ENCODE measurements at regions not wholly inside any gene's neighbourhood (a gene's known extent, or its start where the extent isn't known, plus 50 kb on each side); places are given as distances from the start of the nearest gene placed in this dataset.

- Mint-ChIP-seq H3K36me3 (ENCODE audit: low read depth) (no peaks in the 10 kb centered on the region), H3K4me1 (ENCODE audit: low read depth) (no peaks in the 10 kb centered on the region), H3K9me3 (no peaks in the 10 kb centered on the region), H3K27me3 (ENCODE audit: low read depth) (no peaks in the 10 kb centered on the region), H3K27ac (no peak overlapping the region), H3K4me3 (no peak overlapping the region)
- intact Hi-C loops (cut with micrococcal nuclease): no loop called here
- no peak for DNase-seq
- CTCF ChIA-PET: no interaction called here
These were observed 253.6 kb upstream of the AVPR1A start for GRCh38 chr12:63404611-63405010.

DNA sequence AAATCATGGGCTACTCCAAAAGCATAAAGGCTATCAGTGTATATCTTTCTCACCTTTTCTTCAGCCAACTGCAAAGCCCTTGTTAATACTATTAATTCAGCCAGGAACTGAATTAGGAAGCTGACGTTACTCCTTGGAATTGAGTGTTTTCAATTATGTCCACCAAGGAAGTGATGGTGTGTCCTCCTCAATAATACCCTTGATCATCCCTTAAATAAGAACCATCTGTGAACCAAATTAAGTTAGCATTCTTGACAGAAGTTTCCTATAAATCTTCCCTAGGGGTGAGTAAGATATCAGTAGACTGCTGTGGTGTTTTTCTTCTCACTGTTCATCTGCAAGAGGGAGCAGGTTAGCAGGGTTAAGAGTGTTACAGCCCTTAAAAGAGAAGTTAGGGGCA, 252.3 kb upstream of the AVPR1A start:
- Mint-ChIP-seq H3K4me3 (no peak overlapping the region), H3K27me3 (ENCODE audit: low read depth) (no peaks in the 10 kb centered on the region), H3K27ac (no peak overlapping the region), H3K4me1 (ENCODE audit: low read depth) (no peaks in the 10 kb centered on the region), H3K36me3 (ENCODE audit: low read depth) (no peaks in the 10 kb centered on the region), H3K9me3 (peaks cover 4% of the 10 kb centered on the region)
- intact Hi-C loops (cut with micrococcal nuclease): no loop called here
- CTCF ChIA-PET: no interaction called here
- DNase-seq: no peak

- peaks cover 4% of the 10 kb centered on the region for H3K9me3 Mint-ChIP-seq
- H3K4me1 Mint-ChIP-seq (ENCODE audit: low read depth): no peaks in the 10 kb centered on the region
- no peaks in the 10 kb centered on the region for H3K36me3 Mint-ChIP-seq (ENCODE audit: low read depth)
- CTCF ChIA-PET: no interaction called here
- H3K27me3 Mint-ChIP-seq (ENCODE audit: low read depth): no peaks in the 10 kb centered on the region
- H3K27ac Mint-ChIP-seq: no peak overlapping the region
- intact Hi-C loops (cut with micrococcal nuclease): no loop called here
- no peak for DNase-seq
- no peak overlapping the region for H3K4me3 Mint-ChIP-seq
These were observed 249.7 kb upstream of the AVPR1A start for GRCh38 chr12:63400718-63401117.

DNA sequence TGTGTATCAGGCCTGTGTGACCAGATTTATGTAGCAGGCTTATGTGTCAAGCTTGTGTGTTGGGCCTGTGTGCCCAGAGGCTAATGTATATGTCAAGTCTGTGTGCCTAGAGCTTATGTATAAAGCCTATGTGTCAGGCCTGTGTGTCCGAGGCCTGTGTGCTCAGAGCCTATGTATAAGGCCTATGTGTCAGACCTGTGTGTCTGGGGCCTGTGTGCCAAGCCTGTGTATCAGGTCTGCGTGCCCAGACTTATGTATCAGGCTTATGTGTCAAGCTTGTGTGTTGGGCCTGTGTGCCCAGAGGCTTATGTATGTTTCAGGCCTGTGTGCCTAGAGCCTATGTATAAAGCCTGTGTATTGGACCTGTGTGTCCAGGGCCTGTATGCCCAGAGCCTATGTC, 249.3 kb upstream of the AVPR1A start:
- no peaks in the 10 kb centered on the region for H3K27me3 Mint-ChIP-seq (ENCODE audit: low read depth)
- no peak for DNase-seq
- no peaks in the 10 kb centered on the region for H3K36me3 Mint-ChIP-seq (ENCODE audit: low read depth)
- CTCF ChIA-PET: no interaction called here
- peaks cover 4% of the 10 kb centered on the region for H3K9me3 Mint-ChIP-seq
- H3K4me3 Mint-ChIP-seq: no peak overlapping the region
- no peaks in the 10 kb centered on the region for H3K4me1 Mint-ChIP-seq (ENCODE audit: low read depth)
- intact Hi-C loops (cut with micrococcal nuclease): no loop called here
- H3K27ac Mint-ChIP-seq: no peak overlapping the region

GRCh38 chr12:63397807-63398206, 246.8 kb upstream of the AVPR1A start:
- no peak overlapping the region for H3K4me3 Mint-ChIP-seq
- no peak overlapping the region for H3K27ac Mint-ChIP-seq
- H3K36me3 Mint-ChIP-seq (ENCODE audit: low read depth): no peaks in the 10 kb centered on the region
- intact Hi-C loops (cut with micrococcal nuclease): no loop called here
- H3K27me3 Mint-ChIP-seq (ENCODE audit: low read depth): no peaks in the 10 kb centered on the region
- no peak for DNase-seq
- H3K9me3 Mint-ChIP-seq: peaks cover 4% of the 10 kb centered on the region
- no peaks in the 10 kb centered on the region for H3K4me1 Mint-ChIP-seq (ENCODE audit: low read depth)
- CTCF ChIA-PET: no interaction called here

DNA sequence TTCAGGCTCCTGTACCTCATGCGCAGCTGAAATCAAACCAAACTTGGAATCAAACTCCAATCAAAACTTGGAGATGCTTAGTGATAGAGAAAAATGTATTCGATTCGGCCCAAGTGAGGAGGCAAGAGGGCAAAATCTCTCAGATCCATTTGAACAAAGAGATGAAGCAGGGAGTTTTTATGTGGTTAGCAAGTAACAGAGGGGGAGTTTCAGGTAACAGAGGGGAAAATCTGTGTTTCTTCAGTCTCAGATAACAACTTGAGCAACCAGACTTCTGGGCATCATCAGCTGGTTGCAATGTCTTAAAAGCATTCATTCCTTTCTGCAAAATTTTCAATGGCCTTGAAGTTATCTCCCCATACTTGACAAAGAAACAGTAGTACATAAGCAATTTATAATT, 245.1 kb upstream of the AVPR1A start:
- Mint-ChIP-seq H3K4me3 (no peak overlapping the region), H3K27me3 (ENCODE audit: low read depth) (no peaks in the 10 kb centered on the region), H3K36me3 (ENCODE audit: low read depth) (no peaks in the 10 kb centered on the region), H3K27ac (no peak overlapping the region), H3K4me1 (ENCODE audit: low read depth) (no peaks in the 10 kb centered on the region), H3K9me3 (peaks cover 4% of the 10 kb centered on the region)
- intact Hi-C loops (cut with micrococcal nuclease): no loop called here
- CTCF ChIA-PET: no interaction called here
- no peak for DNase-seq

DNA sequence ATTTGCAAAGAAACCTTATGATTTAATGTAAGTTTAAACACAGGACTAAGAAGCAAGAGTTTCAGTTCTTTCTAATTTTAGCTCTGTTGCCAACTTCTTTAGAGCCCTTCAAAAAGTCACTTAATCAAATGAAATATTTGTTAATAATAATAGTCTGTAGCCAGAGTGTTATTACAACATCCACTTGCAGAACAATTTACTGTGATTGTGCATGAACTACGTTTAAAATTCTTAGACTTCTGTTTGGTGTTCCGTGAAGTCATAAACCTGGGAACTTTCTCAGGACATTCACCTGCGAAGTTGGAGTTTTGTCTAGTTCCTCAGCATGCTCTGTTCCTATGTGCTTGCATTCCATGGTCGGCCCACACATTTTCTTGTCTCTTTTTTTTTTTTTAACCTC, 244.0 kb upstream of the AVPR1A start:
- Mint-ChIP-seq H3K4me3 (no peak overlapping the region), H3K4me1 (ENCODE audit: low read depth) (no peaks in the 10 kb centered on the region), H3K27me3 (ENCODE audit: low read depth) (no peaks in the 10 kb centered on the region), H3K27ac (no peak overlapping the region), H3K36me3 (ENCODE audit: low read depth) (no peaks in the 10 kb centered on the region), H3K9me3 (peaks cover 4% of the 10 kb centered on the region)
- DNase-seq: no peak
- intact Hi-C loops (cut with micrococcal nuclease): no loop called here
- CTCF ChIA-PET: no interaction called here

- DNase-seq: no peak
- H3K4me3 Mint-ChIP-seq: no peak overlapping the region
- H3K4me1 Mint-ChIP-seq (ENCODE audit: low read depth): no peaks in the 10 kb centered on the region
- no peaks in the 10 kb centered on the region for H3K36me3 Mint-ChIP-seq (ENCODE audit: low read depth)
- no peaks in the 10 kb centered on the region for H3K27me3 Mint-ChIP-seq (ENCODE audit: low read depth)
- H3K9me3 Mint-ChIP-seq: peaks cover 4% of the 10 kb centered on the region
- CTCF ChIA-PET: no interaction called here
- intact Hi-C loops (cut with micrococcal nuclease): no loop called here
- no peak overlapping the region for H3K27ac Mint-ChIP-seq
These were observed 243.3 kb upstream of the AVPR1A start for GRCh38 chr12:63394349-63394748.

GRCh38 chr12:63389211-63389610, 238.2 kb upstream of the AVPR1A start:
- no peak overlapping the region for H3K4me3 Mint-ChIP-seq
- intact Hi-C loops (cut with micrococcal nuclease): no loop called here
- H3K9me3 Mint-ChIP-seq: no peaks in the 10 kb centered on the region
- no peaks in the 10 kb centered on the region for H3K4me1 Mint-ChIP-seq (ENCODE audit: low read depth)
- H3K36me3 Mint-ChIP-seq (ENCODE audit: low read depth): no peaks in the 10 kb centered on the region
- CTCF ChIA-PET: interaction anchor here (0.6 kb wide), 1 partner anchor 21 kb away, joined by 3 read pairs; no protein-coding TSS in a partner anchor
- no peak overlapping the region for H3K27ac Mint-ChIP-seq
- peaks cover 2% of the 10 kb centered on the region for H3K27me3 Mint-ChIP-seq (ENCODE audit: low read depth)
- no peak for DNase-seq

GRCh38 chr12:63387771-63388170, 236.8 kb upstream of the AVPR1A start:
- DNase-seq: no peak
- H3K9me3 Mint-ChIP-seq: no peaks in the 10 kb centered on the region
- CTCF ChIA-PET: interaction anchor here (0.5 kb wide), 1 partner anchor 156 kb away, joined by 10 read pairs; no protein-coding TSS in a partner anchor

GRCh38 chr12:63382930-63383329, 231.9 kb upstream of the AVPR1A start:
- H3K36me3 Mint-ChIP-seq (ENCODE audit: low read depth): no peaks in the 10 kb centered on the region
- CTCF ChIA-PET: no interaction called here
- H3K4me1 Mint-ChIP-seq (ENCODE audit: low read depth): no peaks in the 10 kb centered on the region
- intact Hi-C loops (cut with micrococcal nuclease): no loop called here
- no peak overlapping the region for H3K4me3 Mint-ChIP-seq
- H3K27ac Mint-ChIP-seq: no peak overlapping the region
- DNase-seq: no peak
- no peaks in the 10 kb centered on the region for H3K9me3 Mint-ChIP-seq
- H3K27me3 Mint-ChIP-seq (ENCODE audit: low read depth): no peaks in the 10 kb centered on the region

More at GRCh38 chr12:63387771-63388170, 236.8 kb upstream of the AVPR1A start:
- Mint-ChIP-seq H3K27ac (no peak overlapping the region), H3K4me3 (no peak overlapping the region), H3K36me3 (ENCODE audit: low read depth) (no peaks in the 10 kb centered on the region), H3K27me3 (ENCODE audit: low read depth) (peaks cover 2% of the 10 kb centered on the region), H3K4me1 (ENCODE audit: low read depth) (no peaks in the 10 kb centered on the region)
- intact Hi-C loops (cut with micrococcal nuclease): no loop called here

DNA sequence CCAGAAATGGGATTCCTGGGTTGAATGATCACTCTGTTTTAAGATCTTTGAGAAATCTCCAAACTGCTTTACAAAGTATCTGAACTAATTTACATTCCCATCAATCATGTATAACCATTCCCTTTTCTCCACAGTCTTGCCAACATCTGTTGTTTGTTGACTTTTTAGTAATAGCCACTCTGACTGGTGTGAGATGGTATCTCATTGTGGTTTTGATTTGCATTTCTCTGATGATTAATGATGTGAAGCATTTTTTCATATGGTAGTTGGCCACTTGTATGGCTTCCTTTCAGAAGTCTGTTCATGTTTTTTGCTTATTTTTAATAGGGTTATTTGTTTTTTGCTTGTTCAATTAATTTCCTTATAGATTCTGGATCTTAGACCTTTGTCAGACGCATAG, 211.8 kb upstream of the AVPR1A start:
- Mint-ChIP-seq H3K4me3 (no peak overlapping the region), H3K9me3 (peaks cover 5% of the 10 kb centered on the region), H3K27me3 (ENCODE audit: low read depth) (no peaks in the 10 kb centered on the region), H3K4me1 (ENCODE audit: low read depth) (no peaks in the 10 kb centered on the region), H3K36me3 (ENCODE audit: low read depth) (no peaks in the 10 kb centered on the region), H3K27ac (no peak overlapping the region)
- CTCF ChIA-PET: no interaction called here
- no peak for DNase-seq
- intact Hi-C loops (cut with micrococcal nuclease): no loop called here

- H3K27me3 Mint-ChIP-seq (ENCODE audit: low read depth): no peaks in the 10 kb centered on the region
- DNase-seq: no peak
- no peak overlapping the region for H3K27ac Mint-ChIP-seq
- CTCF ChIA-PET: no interaction called here
- intact Hi-C loops (cut with micrococcal nuclease): no loop called here
- H3K4me1 Mint-ChIP-seq (ENCODE audit: low read depth): no peaks in the 10 kb centered on the region
- H3K4me3 Mint-ChIP-seq: no peak overlapping the region
- no peaks in the 10 kb centered on the region for H3K36me3 Mint-ChIP-seq (ENCODE audit: low read depth)
- H3K9me3 Mint-ChIP-seq: peaks cover 5% of the 10 kb centered on the region
These were observed 211.2 kb upstream of the AVPR1A start for GRCh38 chr12:63362166-63362565.

DNA sequence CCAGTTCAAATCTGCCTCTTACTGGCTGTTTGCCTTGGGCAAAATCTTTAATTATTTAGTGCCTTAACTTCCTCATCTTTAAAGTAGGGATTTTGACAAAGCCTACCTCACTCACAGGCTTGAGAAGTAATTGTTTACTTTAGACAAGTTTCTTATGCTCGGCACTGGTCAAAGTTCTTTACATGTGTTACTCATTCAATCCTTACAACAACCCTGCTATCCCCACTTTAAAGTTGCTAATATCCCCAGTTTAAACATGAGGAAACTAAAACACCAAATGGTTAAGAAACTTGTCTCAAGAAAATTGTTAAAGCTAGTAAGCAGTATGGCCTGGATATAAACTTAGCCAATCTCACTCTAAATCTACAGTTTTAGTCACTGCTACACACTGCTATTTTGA, 204.0 kb upstream of the AVPR1A start:
- Mint-ChIP-seq H3K4me3 (no peak overlapping the region), H3K36me3 (ENCODE audit: low read depth) (no peaks in the 10 kb centered on the region), H3K27ac (no peak overlapping the region), H3K4me1 (ENCODE audit: low read depth) (no peaks in the 10 kb centered on the region), H3K27me3 (ENCODE audit: low read depth) (no peaks in the 10 kb centered on the region), H3K9me3 (peaks cover 1% of the 10 kb centered on the region)
- intact Hi-C loops (cut with micrococcal nuclease): no loop called here
- CTCF ChIA-PET: no interaction called here
- no peak for DNase-seq

All from activated naive CD4-positive, alpha-beta T cell treated with anti-CD3 and anti-CD28 coated beads for 36 hours (primary cell).